Breast epithelium (tissue), 4 donors: ENCODE measurements at regions not wholly inside any gene's neighbourhood (a gene's known extent, or its start where the extent isn't known, plus 50 kb on each side); places are given as distances from the start of the nearest gene placed in this dataset.

Experiments
- DNase-seq, 2 donors: peaks; one replicate each; pipeline ENCODE4 v3.0.0-alpha.2; 2019; ENCODE audit warnings: low spot score in 2 of 2
- H3K27ac ChIP-seq, 2 donors: fragments of 200-600 bp; sonication (generic) in 1 of 2; one replicate each; pipeline ENCODE4 v1.5.1; 2016 to 2019; ENCODE audit warnings: mild to moderate bottlenecking in 1 of 2
- H3K27me3 ChIP-seq, 2 donors: fragments of 200-600 bp; sonication (generic) in 1 of 2; one replicate each; pipeline versions ENCODE4 v1.5.1 to v1.6.0; 2017 to 2019; ENCODE audit warnings: control low read depth in 1 of 2, mild to moderate bottlenecking in 1 of 2
- H3K36me3 ChIP-seq: fragments of 200-600 bp; one replicate; pipeline ENCODE4 v1.5.1; 2019
- H3K4me1 ChIP-seq, 2 donors: fragments of 200-600 bp; sonication (generic); one replicate each; pipeline ENCODE4 v1.5.1; 2016 to 2019; ENCODE audit warnings: control low read depth in 1 of 2
- H3K4me3 ChIP-seq, 3 donors: fragments of 200-600 bp; sonication (generic); 1 replicate in 2 of 3; 2 replicates in 1 of 3; pipeline ENCODE4 v1.5.1; 2016 to 2019; ENCODE audit warnings: mild to moderate bottlenecking in 3 of 3, moderate library complexity in 2 of 3
- H3K9me3 ChIP-seq, 2 donors: fragments of 200-600 bp; sonication (generic) in 1 of 2; one replicate each; pipeline ENCODE4 v1.5.1; 2016 to 2019; ENCODE audit warnings: control low read depth in 1 of 2
- CTCF ChIP-seq, 3 donors: fragments of 450-650 bp; IDR thresholded peaks; one replicate each; pipeline ENCODE4 v1.5.1; 2016 to 2017; ENCODE audit warnings: antibody characterized with exemption in 3 of 3, mild to moderate bottlenecking in 3 of 3, moderate library complexity in 3 of 3
- POLR2A ChIP-seq: fragments of 450-650 bp; IDR thresholded peaks from one replicate; pipeline ENCODE4 v1.6.1; 2016; ENCODE audit warnings: antibody characterized with exemption, mild to moderate bottlenecking, moderate library complexity
- POLR2AphosphoS5 ChIP-seq, 3 donors: sonication (generic); formaldehyde crosslinking; IDR thresholded peaks; one replicate each; pipeline ENCODE4 v1.6.1; 2017; ENCODE audit warnings: antibody characterized with exemption in 3 of 3
- intact Hi-C: fragments of 100-400 bp; cut with DNase I; formaldehyde crosslinking; loops from one replicate; pipeline ENCODE4 v1.15.1; 2023; ENCODE audit warnings: low total_unique reads

GRCh38 chr2:74077636-74078035 is 70.1 kb downstream of the BOLA3 start:
- no peaks in the 10 kb centered on the region for H3K27me3 ChIP-seq
- H3K27ac ChIP-seq: peak overlapping the region in 1 of 2 donors; percentile 11
- no peak overlapping the region for H3K4me3 ChIP-seq
- no peaks in the 10 kb centered on the region for H3K4me1 ChIP-seq
- no peaks in the 10 kb centered on the region for H3K9me3 ChIP-seq
- TF ChIP-seq POLR2AphosphoS5 (IDR thresholded peaks at IDR 0.05) (no peak), CTCF (IDR thresholded peaks at IDR 0.05) (no peak), POLR2A (no peak)
- DNase-seq: no peak
- intact Hi-C loops: no loop called here
- H3K36me3 ChIP-seq: no peaks in the 10 kb centered on the region

- intact Hi-C loops: no loop called here
- TF ChIP-seq POLR2AphosphoS5 (IDR thresholded peaks at IDR 0.05): no peak
- TF ChIP-seq CTCF (IDR thresholded peaks at IDR 0.05): no peak
- no peak for TF ChIP-seq POLR2A
- no peak for DNase-seq
- H3K4me1 ChIP-seq: no peaks in the 10 kb centered on the region
- no peaks in the 10 kb centered on the region for H3K9me3 ChIP-seq
- no peaks in the 10 kb centered on the region for H3K27me3 ChIP-seq
- H3K27ac ChIP-seq: no peak overlapping the region
- no peaks in the 10 kb centered on the region for H3K36me3 ChIP-seq
- H3K4me3 ChIP-seq: no peak overlapping the region
Observed at GRCh38 chr2:74078466-74078865, 69.2 kb downstream of the BOLA3 start.

- Histone ChIP-seq H3K36me3 (no peaks in the 10 kb centered on the region), H3K9me3 (no peaks in the 10 kb centered on the region), H3K4me3 (no peak overlapping the region), H3K4me1 (no peaks in the 10 kb centered on the region), H3K27ac (no peak overlapping the region), H3K27me3 (no peaks in the 10 kb centered on the region)
- TF ChIP-seq CTCF (IDR thresholded peaks at IDR 0.05) (no peak), POLR2A (no peak), POLR2AphosphoS5 (IDR thresholded peaks at IDR 0.05) (no peak)
- intact Hi-C loops: no loop called here
- DNase-seq: no peak
Observed at GRCh38 chr2:74079522-74080341, 68.0 kb downstream of the BOLA3 start.

GRCh38 chr2:74080346-74080745 is 67.4 kb downstream of the BOLA3 start:
- no peak for DNase-seq
- TF ChIP-seq POLR2AphosphoS5 (IDR thresholded peaks at IDR 0.05) (no peak), POLR2A (no peak), CTCF (IDR thresholded peaks at IDR 0.05) (no peak)
- no peaks in the 10 kb centered on the region for H3K27me3 ChIP-seq
- no peaks in the 10 kb centered on the region for H3K9me3 ChIP-seq
- intact Hi-C loops: no loop called here
- no peak overlapping the region for H3K4me3 ChIP-seq
- no peak overlapping the region for H3K27ac ChIP-seq
- no peaks in the 10 kb centered on the region for H3K4me1 ChIP-seq
- no peaks in the 10 kb centered on the region for H3K36me3 ChIP-seq

GRCh38 chr2:74081030-74081762 is 66.5 kb downstream of the BOLA3 start:
- DNase-seq: no peak
- intact Hi-C loops: no loop called here

More at GRCh38 chr2:74081030-74081762, 66.5 kb downstream of the BOLA3 start:
- Histone ChIP-seq H3K27ac (no peak overlapping the region), H3K4me3 (no peak overlapping the region), H3K9me3 (no peaks in the 10 kb centered on the region), H3K36me3 (no peaks in the 10 kb centered on the region), H3K27me3 (no peaks in the 10 kb centered on the region), H3K4me1 (no peaks in the 10 kb centered on the region)
- no peak for TF ChIP-seq CTCF (IDR thresholded peaks at IDR 0.05)
- no peak for TF ChIP-seq POLR2A
- no peak for TF ChIP-seq POLR2AphosphoS5 (IDR thresholded peaks at IDR 0.05)
